Activated B cell treated with CpG ODN at 0.5 μM for 24 hours (primary cell): ENCODE measurements at regions not wholly inside any gene's neighbourhood (a gene's known extent, or its start where the extent isn't known, plus 50 kb on each side); places are given as distances from the start of the nearest gene placed in this dataset.

Experiments used
- ATAC-seq: fragments of 200-7000 bp; cut with Tn5 transposase; one replicate; pipeline ENCODE4 v1.10.0; 2021; ENCODE audit warnings: low read depth, mild to moderate bottlenecking, moderate library complexity
- CTCF ChIA-PET: fragments of 350-600 bp; sonication (Branson Sonifier 250); formaldehyde crosslinking; loops from one replicate; lab custom pipeline; 2021; ENCODE audit warnings: antibody characterized with exemption; lab: Charles Lee
- POLR2A ChIA-PET: fragments of 350-600 bp; sonication (Branson Sonifier 250); formaldehyde crosslinking; loops from one replicate; lab custom pipeline; 2021; ENCODE audit warnings: antibody characterized with exemption; lab: Charles Lee
- DNase-seq: peaks from one replicate; pipeline ENCODE4 v3.0.0; 2022
- H3K27ac Mint-ChIP-seq: one replicate; pipeline ENCODE4 v1.8.0; 2020; ENCODE audit warnings: mixed read lengths
- H3K27me3 Mint-ChIP-seq: one replicate; pipeline ENCODE4 v1.8.0; 2021; ENCODE audit warnings: mixed read lengths
- H3K36me3 Mint-ChIP-seq: one replicate; pipeline ENCODE4 v1.8.0; 2021; ENCODE audit warnings: low read depth, mixed read lengths
- H3K4me1 Mint-ChIP-seq: one replicate; pipeline ENCODE4 v1.8.0; 2021; ENCODE audit warnings: mixed read lengths
- H3K4me3 Mint-ChIP-seq: one replicate; pipeline ENCODE4 v1.8.0; 2020; ENCODE audit warnings: mild to moderate bottlenecking, mixed read lengths
- H3K9me3 Mint-ChIP-seq: one replicate; pipeline ENCODE4 v1.8.0; 2020; ENCODE audit warnings: mixed read lengths
- CTCF ChIP-seq: fragments of 200-600 bp; IDR thresholded peaks from one replicate; pipeline ENCODE4 v1.8.0; 2022; ENCODE audit warnings: antibody characterized with exemption, mild to moderate bottlenecking
- intact Hi-C: fragments of 100-400 bp; cut with micrococcal nuclease; formaldehyde crosslinking; loops from one replicate; pipeline ENCODE4 v1.15.1; 2024

GRCh38 chr5:87827539-87827938 is 414.8 kb upstream of the CCNH start:
- DNase-seq = no peak
- ChIA-PET CTCF (no interaction called here), POLR2A (no interaction called here)
- TF ChIP-seq CTCF = no peak
- Mint-ChIP-seq H3K9me3 (peaks cover 8% of the 10 kb centered on the region), H3K4me3 (no peak overlapping the region), H3K4me1 (no peaks in the 10 kb centered on the region), H3K36me3 (no peaks in the 10 kb centered on the region), H3K27ac (no peak overlapping the region), H3K27me3 (no peaks in the 10 kb centered on the region)
- no peak for ATAC-seq
- intact Hi-C loops = no loop called here

- H3K27ac Mint-ChIP-seq = no peak overlapping the region
- peaks cover 1% of the 10 kb centered on the region for H3K27me3 Mint-ChIP-seq
- H3K4me3 Mint-ChIP-seq = no peak overlapping the region
- TF ChIP-seq CTCF = no peak
- ATAC-seq (no peak), DNase-seq (no peak)
- intact Hi-C loops = no loop called here
- peaks cover 2% of the 10 kb centered on the region for H3K9me3 Mint-ChIP-seq
- POLR2A ChIA-PET = no interaction called here
- H3K4me1 Mint-ChIP-seq = no peaks in the 10 kb centered on the region
- no peaks in the 10 kb centered on the region for H3K36me3 Mint-ChIP-seq
- CTCF ChIA-PET = no interaction called here
Measured at GRCh38 chr5:87826507-87826906, 413.8 kb upstream of the CCNH start.

GRCh38 chr5:87825583-87825982 is 412.9 kb upstream of the CCNH start:
- H3K27me3 Mint-ChIP-seq = peaks cover 1% of the 10 kb centered on the region
- intact Hi-C loops = no loop called here
- CTCF ChIA-PET = no interaction called here
- H3K4me3 Mint-ChIP-seq = no peak overlapping the region
- no peak for TF ChIP-seq CTCF
- POLR2A ChIA-PET = no interaction called here
- H3K4me1 Mint-ChIP-seq = no peaks in the 10 kb centered on the region
- no peaks in the 10 kb centered on the region for H3K36me3 Mint-ChIP-seq
- peaks cover 2% of the 10 kb centered on the region for H3K9me3 Mint-ChIP-seq
- no peak for DNase-seq
- H3K27ac Mint-ChIP-seq = no peak overlapping the region
- no peak for ATAC-seq

GRCh38 chr5:87807783-87808182 is 395.1 kb upstream of the CCNH start:
- H3K9me3 Mint-ChIP-seq = peaks cover 8% of the 10 kb centered on the region
- ATAC-seq = no peak
- H3K27me3 Mint-ChIP-seq = no peaks in the 10 kb centered on the region
- CTCF ChIA-PET = no interaction called here
- no peak overlapping the region for H3K27ac Mint-ChIP-seq
- no peak for TF ChIP-seq CTCF
- intact Hi-C loops = no loop called here
- no peaks in the 10 kb centered on the region for H3K4me1 Mint-ChIP-seq
- H3K4me3 Mint-ChIP-seq = no peak overlapping the region
- POLR2A ChIA-PET = no interaction called here
- H3K36me3 Mint-ChIP-seq = no peaks in the 10 kb centered on the region
- no peak for DNase-seq

GRCh38 chr5:87803352-87803751 is 390.6 kb upstream of the CCNH start:
- no peak for ATAC-seq
- no peak overlapping the region for H3K27ac Mint-ChIP-seq
- intact Hi-C loops = no loop called here
- H3K9me3 Mint-ChIP-seq = peaks cover 8% of the 10 kb centered on the region
- ChIA-PET CTCF (no interaction called here), POLR2A (no interaction called here)
- no peak for TF ChIP-seq CTCF
- no peaks in the 10 kb centered on the region for H3K36me3 Mint-ChIP-seq
- no peak for DNase-seq
- H3K27me3 Mint-ChIP-seq = no peaks in the 10 kb centered on the region
- no peaks in the 10 kb centered on the region for H3K4me1 Mint-ChIP-seq
- H3K4me3 Mint-ChIP-seq = no peak overlapping the region
